Ascending aorta (tissue), 2 donors: ENCODE measurements at regions not wholly inside any gene's neighbourhood (a gene's known extent, or its start where the extent isn't known, plus 50 kb on each side); places are given as distances from the start of the nearest gene placed in this dataset.

Source experiments
- DNase-seq, 2 donors: peaks; one replicate each; pipeline ENCODE4 v3.0.0-alpha.2; 2019; ENCODE audit warnings: low spot score in 2 of 2
- H3K27ac ChIP-seq, 2 donors: fragments of 200-600 bp; sonication (generic); one replicate each; pipeline ENCODE4 v1.5.1; 2016 to 2017; ENCODE audit warnings: mild to moderate bottlenecking in 1 of 2
- H3K27me3 ChIP-seq: fragments of 200-600 bp; sonication (generic); one replicate; pipeline ENCODE4 v1.5.1; 2017
- H3K36me3 ChIP-seq, 2 donors: fragments of 200-600 bp; sonication (generic); one replicate each; pipeline ENCODE4 v1.5.1; 2016
- H3K4me1 ChIP-seq, 2 donors: fragments of 200-600 bp; sonication (generic); one replicate each; pipeline ENCODE4 v1.5.1; 2016 to 2017; ENCODE audit warnings: mild to moderate bottlenecking in 1 of 2
- H3K4me3 ChIP-seq, 2 donors: fragments of 200-600 bp; sonication (generic); one replicate each; pipeline ENCODE4 v1.5.1; 2016 to 2017; ENCODE audit warnings: mild to moderate bottlenecking in 1 of 2
- H3K9me3 ChIP-seq, 2 donors: fragments of 200-600 bp; sonication (generic); one replicate each; pipeline ENCODE4 v1.5.1; 2016
- intact Hi-C: fragments of 100-400 bp; cut with DNase I; formaldehyde crosslinking; loops from one replicate; pipeline ENCODE4 v1.15.1; 2023
- TF ChIP-seq, protein P1 (sequence below), 3 experiments: fragments of 200-600 bp in 2 of 3; fragments of 450-650 bp in 1 of 3; sonication (generic) in 2 of 3; IDR thresholded peaks; one replicate each; pipeline ENCODE4 v1.5.1; 2016 to 2019; ENCODE audit warnings: antibody characterized with exemption in 3 of 3, mild to moderate bottlenecking in 1 of 3, moderate library complexity in 1 of 3

DNA sequence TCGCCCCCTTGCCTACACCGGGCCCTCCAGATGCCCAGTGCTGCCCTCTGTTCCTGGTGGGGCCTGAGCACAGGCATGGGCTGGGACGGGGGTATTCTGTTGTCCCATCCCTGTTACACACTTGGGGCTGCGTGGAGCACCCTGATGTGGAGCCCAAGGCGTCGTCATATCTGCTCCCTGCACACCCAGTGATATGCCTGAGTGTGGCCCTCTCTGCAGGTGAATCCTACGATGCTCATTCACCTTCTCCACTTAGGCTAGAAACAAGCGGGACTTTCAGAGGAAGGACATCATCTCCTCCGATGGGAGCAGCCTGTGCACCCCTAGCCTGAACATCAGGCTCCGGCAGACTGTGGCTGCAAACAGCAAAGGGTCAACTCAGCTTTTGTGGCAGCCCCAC lies 91.0 kb upstream of the NPTX2 start:
- H3K4me3 ChIP-seq = no peak overlapping the region
- TF ChIP-seq, protein P1, sequence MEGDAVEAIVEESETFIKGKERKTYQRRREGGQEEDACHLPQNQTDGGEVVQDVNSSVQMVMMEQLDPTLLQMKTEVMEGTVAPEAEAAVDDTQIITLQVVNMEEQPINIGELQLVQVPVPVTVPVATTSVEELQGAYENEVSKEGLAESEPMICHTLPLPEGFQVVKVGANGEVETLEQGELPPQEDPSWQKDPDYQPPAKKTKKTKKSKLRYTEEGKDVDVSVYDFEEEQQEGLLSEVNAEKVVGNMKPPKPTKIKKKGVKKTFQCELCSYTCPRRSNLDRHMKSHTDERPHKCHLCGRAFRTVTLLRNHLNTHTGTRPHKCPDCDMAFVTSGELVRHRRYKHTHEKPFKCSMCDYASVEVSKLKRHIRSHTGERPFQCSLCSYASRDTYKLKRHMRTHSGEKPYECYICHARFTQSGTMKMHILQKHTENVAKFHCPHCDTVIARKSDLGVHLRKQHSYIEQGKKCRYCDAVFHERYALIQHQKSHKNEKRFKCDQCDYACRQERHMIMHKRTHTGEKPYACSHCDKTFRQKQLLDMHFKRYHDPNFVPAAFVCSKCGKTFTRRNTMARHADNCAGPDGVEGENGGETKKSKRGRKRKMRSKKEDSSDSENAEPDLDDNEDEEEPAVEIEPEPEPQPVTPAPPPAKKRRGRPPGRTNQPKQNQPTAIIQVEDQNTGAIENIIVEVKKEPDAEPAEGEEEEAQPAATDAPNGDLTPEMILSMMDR (IDR thresholded peaks at IDR 0.05) = no peak
- no peaks in the 10 kb centered on the region for H3K36me3 ChIP-seq
- H3K4me1 ChIP-seq = no peaks in the 10 kb centered on the region
- intact Hi-C loops = no loop called here
- peaks cover 0 to under 1% of the 10 kb centered on the region in 2 donors for H3K9me3 ChIP-seq
- no peak overlapping the region for H3K27ac ChIP-seq
- no peaks in the 10 kb centered on the region for H3K27me3 ChIP-seq
- no peak for DNase-seq

DNA sequence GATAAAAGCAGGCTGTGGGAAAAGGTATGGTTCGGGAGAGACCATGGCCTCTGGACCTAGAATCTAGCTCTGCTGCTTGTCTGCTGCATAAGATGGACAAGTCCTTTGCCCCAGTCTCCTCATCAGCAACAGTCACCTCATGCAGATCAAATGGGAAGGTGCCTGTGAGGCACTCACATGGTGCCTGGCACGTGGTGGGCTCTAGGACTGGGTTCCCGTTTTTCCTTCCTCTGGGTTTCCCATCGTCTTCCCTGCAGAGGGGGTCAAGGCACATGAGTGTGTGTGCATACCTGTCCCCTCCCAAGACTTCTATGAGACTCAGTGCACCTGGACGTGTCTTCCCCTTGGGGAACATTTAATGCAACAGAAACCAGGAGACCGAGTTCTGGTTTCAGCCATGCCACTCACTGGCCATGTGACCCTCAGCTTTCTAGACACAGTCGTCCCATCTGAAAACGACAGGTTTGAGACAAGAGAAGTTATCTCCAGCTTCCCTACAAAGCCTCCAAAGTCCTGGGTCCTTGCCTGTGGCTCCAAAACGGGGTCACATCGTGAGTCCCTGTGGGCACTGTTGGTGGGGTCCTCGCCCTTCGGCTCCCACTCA lies 95.9 kb upstream of the NPTX2 start:
- intact Hi-C loops = no loop called here
- no peaks in the 10 kb centered on the region for H3K9me3 ChIP-seq
- H3K4me1 ChIP-seq = no peaks in the 10 kb centered on the region
- no peak overlapping the region for H3K4me3 ChIP-seq
- no peaks in the 10 kb centered on the region for H3K36me3 ChIP-seq
- DNase-seq = no peak
- H3K27me3 ChIP-seq = no peaks in the 10 kb centered on the region
- TF ChIP-seq, protein P1 (IDR thresholded peaks at IDR 0.05) = no peak
- no peak overlapping the region for H3K27ac ChIP-seq

DNA sequence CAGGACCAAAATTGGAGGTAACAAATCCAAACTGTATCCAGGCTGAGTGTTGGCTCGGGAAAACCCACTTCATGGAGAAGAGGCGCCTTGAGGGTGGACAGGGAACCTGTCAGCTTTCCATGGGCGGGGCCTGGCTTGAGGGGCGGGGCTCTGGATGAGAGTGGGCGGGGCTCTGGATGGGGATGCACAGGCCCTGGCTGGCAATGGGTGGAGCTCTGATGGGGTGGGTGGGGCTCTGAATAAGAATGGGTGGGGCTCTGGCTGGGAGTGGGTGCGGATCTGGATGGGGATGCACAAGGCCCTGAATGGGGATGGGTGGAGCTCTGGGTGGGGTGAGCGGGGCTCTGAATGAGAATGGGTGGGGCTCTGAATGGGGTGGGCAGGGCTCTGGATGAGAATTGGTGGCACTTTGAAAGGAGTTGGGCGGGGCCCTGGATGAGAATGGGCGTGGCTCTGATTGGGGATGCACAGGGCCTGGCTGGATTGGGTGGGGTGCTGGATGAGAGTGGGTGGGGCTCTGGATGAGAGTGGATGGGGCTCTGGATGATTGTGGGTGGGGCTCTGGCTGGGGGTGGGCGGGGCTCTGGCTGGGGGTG lies 96.6 kb upstream of the NPTX2 start:
- TF ChIP-seq, protein P1 (IDR thresholded peaks at IDR 0.05) = no peak
- DNase-seq = no peak
- Histone ChIP-seq H3K9me3 (no peaks in the 10 kb centered on the region), H3K36me3 (no peaks in the 10 kb centered on the region), H3K27ac (no peak overlapping the region), H3K27me3 (no peaks in the 10 kb centered on the region), H3K4me3 (no peak overlapping the region), H3K4me1 (no peaks in the 10 kb centered on the region)
- intact Hi-C loops = no loop called here

DNA sequence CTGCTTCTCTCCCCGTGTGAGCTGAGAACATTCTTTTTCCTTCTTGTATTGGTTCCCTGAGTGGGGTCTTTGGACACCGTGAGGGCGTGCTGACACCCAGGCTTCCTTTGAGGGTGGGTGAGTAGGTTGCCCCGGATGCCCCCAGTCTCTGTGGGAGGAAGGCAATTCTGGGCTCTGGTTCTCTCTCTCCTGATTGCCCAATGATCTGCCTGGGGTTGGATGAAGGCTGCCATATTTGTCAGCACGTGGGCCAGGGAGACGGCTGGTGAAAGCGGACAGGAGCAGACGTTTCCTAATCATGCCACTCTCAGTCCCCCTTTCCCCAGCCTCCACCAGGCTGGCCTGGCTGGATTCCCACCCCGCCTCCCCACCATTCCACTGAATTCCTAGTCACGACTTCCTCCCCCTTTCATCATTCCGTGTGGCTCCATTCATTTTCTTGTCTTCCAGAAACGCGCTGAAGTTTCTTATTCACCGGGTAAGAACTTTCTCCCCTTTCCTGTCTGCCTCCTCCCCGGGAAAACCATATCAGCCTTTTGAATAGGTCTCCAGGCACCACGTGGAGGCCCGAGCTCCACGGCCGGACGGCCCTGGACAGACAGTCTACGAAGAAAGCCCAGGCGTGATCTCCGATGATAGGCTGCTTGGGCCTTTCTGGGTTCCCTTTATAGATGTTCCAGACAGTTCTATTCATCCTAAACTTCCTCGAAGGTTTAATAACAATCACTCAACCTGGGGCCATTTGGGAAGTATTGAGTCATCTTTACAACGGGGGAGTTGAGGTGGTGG lies 98.7 kb upstream of the NPTX2 start:
- Histone ChIP-seq H3K27me3 (no peaks in the 10 kb centered on the region), H3K9me3 (no peaks in the 10 kb centered on the region), H3K36me3 (no peaks in the 10 kb centered on the region), H3K4me1 (no peaks in the 10 kb centered on the region), H3K4me3 (no peak overlapping the region), H3K27ac (no peak overlapping the region)
- no peak for DNase-seq
- intact Hi-C loops = no loop called here
- TF ChIP-seq, protein P1 (IDR thresholded peaks at IDR 0.05) = no peak

DNA sequence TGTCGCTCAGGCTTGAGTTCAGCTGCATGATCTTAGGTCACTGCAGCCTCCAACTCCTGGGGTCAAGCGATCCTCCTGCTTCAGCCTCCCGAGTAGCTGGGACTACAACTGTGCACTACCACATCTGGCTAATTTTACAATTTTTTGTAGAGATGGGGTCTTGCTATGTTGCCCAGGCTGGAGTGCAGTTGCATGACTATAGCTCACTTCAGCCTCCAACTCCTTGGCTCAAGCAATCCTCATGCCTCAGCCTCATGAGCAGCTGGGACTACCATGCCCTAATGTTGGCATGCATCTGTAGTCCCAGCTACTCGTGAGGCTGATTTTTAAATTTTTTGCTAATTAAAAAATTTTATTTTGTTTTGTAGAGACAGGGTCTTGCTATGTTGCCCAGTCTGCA lies 101.9 kb upstream of the NPTX2 start:
- H3K27ac ChIP-seq = no peak overlapping the region
- no peaks in the 10 kb centered on the region for H3K9me3 ChIP-seq
- no peaks in the 10 kb centered on the region for H3K27me3 ChIP-seq
- intact Hi-C loops = no loop called here
- no peak overlapping the region for H3K4me3 ChIP-seq
- no peak for DNase-seq
- H3K36me3 ChIP-seq = no peaks in the 10 kb centered on the region
- no peaks in the 10 kb centered on the region for H3K4me1 ChIP-seq
- TF ChIP-seq, protein P1 (IDR thresholded peaks at IDR 0.05) = no peak
